BJ (cell line): ENCODE measurements at regions not wholly inside any gene's neighbourhood (a gene's known extent, or its start where the extent isn't known, plus 50 kb on each side); places are given as distances from the start of the nearest gene placed in this dataset.
"Not testable (repeated sequence)": the region's sequence is repeated elsewhere in the genome, so short reads cannot be mapped to it uniquely, and the experiment has no call there.

ENCODE experiments used
- CTCF ChIA-PET: fragments of 350-600 bp; formaldehyde crosslinking; extraction: SDS; loops from one replicate; lab custom pipeline; 2021; ENCODE audit warnings: antibody characterized with exemption, inconsistent platforms; lab: Yijun Ruan, JAX
- POLR2A ChIA-PET: fragments of 300-600 bp; sonication (Branson Sonifier 250); formaldehyde crosslinking; extraction: SDS; loops from one replicate; lab custom pipeline; 2021; ENCODE audit warnings: antibody characterized with exemption; lab: Charles Lee
- DNase-seq: peaks from one replicate; pipeline ENCODE4 v3.0.0-alpha.2; 2011; ENCODE audit warnings: low read depth
- H3K27me3 ChIP-seq: 2 replicates; pipeline ENCODE4 v1.6.0; 2011; ENCODE audit warnings: low read length; ENCODE audit not compliant: control insufficient read depth, insufficient read depth
- H3K36me3 ChIP-seq: 2 replicates; pipeline ENCODE4 v1.5.1; 2011; ENCODE audit warnings: low read length; ENCODE audit not compliant: control insufficient read depth, insufficient read depth
- H3K4me3 ChIP-seq: 2 replicates; pipeline ENCODE4 v1.5.1; 2011; ENCODE audit warnings: low read depth, mild to moderate bottlenecking, control low read depth, low read length
- TF ChIP-seq, protein P1 (sequence below): IDR thresholded peaks from 2 replicates; pipeline ENCODE4 v1.5.1; 2011; ENCODE audit warnings: low read depth, mild to moderate bottlenecking, control low read depth, inconsistent platforms, low read length, moderate library complexity; ENCODE audit not compliant: insufficient read depth

DNA sequence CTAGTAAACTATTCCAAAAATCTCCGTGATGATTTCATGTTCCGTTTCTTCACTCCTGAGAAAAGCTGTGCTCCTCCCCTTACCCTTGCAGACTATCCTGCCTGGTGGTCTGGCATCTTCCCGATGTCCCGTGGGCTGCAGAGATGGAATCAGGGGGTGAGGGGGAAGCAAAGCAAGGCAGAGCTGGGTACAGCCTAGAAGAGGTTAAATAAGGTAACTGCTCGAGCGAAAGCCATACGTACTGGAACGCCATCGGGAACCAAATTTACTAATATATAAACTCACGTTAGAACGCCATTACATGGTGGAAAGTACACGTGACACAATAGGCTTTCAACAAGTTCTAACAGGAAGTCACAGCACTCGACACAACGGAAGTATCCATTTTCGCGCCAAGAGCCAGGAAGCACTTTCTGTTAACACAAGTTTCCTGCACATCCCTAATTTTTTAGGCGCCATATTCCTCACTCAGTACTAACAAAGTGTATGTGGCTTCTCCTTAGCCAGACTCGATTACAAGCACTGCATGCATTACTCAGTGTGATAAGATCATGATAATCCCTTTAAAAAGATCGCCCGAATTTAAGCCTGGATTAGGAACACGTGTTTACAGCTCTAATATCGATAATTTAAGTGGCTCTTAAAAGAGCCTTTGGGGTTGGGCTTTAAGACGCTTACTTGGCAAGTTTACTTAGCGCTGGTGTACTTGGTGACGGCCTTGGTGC is 101.6 kb upstream of the PRSS16 start:
- peak overlapping the region; percentile 63 for H3K4me3 ChIP-seq
- no peak for DNase-seq
- no peaks in the 10 kb centered on the region for H3K27me3 ChIP-seq
- H3K36me3 ChIP-seq = no peaks in the 10 kb centered on the region
- CTCF ChIA-PET = interaction anchor here (1.1 kb wide), 2 partner anchors 9 to 12 kb away, joined by 3 to 5 read pairs; no protein-coding TSS in a partner anchor
- POLR2A ChIA-PET = interaction anchor here (0.6 to 3.0 kb wide), 3 partner anchors 13 to 999 kb away, joined by 3 to 74 read pairs (median 7); a partner anchor contains a TSS
- TF ChIP-seq, protein P1, sequence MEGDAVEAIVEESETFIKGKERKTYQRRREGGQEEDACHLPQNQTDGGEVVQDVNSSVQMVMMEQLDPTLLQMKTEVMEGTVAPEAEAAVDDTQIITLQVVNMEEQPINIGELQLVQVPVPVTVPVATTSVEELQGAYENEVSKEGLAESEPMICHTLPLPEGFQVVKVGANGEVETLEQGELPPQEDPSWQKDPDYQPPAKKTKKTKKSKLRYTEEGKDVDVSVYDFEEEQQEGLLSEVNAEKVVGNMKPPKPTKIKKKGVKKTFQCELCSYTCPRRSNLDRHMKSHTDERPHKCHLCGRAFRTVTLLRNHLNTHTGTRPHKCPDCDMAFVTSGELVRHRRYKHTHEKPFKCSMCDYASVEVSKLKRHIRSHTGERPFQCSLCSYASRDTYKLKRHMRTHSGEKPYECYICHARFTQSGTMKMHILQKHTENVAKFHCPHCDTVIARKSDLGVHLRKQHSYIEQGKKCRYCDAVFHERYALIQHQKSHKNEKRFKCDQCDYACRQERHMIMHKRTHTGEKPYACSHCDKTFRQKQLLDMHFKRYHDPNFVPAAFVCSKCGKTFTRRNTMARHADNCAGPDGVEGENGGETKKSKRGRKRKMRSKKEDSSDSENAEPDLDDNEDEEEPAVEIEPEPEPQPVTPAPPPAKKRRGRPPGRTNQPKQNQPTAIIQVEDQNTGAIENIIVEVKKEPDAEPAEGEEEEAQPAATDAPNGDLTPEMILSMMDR = no peak

DNA sequence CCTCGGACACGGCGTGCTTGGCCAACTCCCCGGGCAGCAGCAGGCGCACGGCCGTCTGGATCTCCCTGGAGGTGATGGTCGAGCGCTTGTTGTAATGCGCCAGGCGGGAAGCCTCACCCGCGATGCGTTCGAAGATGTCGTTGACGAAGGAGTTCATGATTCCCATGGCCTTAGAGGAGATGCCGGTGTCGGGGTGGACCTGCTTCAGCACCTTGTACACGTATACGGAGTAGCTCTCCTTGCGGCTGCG is 101.1 kb upstream of the PRSS16 start:
- H3K27me3 ChIP-seq, DNase-seq, H3K36me3 ChIP-seq: not testable (repeated sequence)
- ChIA-PET POLR2A (interaction anchor here (0.8 to 3.0 kb wide), 10 partner anchors 13 to 1120 kb away, joined by 3 to 74 read pairs (median 7); a partner anchor contains a TSS), CTCF (interaction anchor here (1.0 to 1.1 kb wide), 2 partner anchors 9 to 747 kb away, joined by 3 to 4 read pairs; a partner anchor contains a TSS)
- peak overlapping the region; percentile 63 for H3K4me3 ChIP-seq

DNA sequence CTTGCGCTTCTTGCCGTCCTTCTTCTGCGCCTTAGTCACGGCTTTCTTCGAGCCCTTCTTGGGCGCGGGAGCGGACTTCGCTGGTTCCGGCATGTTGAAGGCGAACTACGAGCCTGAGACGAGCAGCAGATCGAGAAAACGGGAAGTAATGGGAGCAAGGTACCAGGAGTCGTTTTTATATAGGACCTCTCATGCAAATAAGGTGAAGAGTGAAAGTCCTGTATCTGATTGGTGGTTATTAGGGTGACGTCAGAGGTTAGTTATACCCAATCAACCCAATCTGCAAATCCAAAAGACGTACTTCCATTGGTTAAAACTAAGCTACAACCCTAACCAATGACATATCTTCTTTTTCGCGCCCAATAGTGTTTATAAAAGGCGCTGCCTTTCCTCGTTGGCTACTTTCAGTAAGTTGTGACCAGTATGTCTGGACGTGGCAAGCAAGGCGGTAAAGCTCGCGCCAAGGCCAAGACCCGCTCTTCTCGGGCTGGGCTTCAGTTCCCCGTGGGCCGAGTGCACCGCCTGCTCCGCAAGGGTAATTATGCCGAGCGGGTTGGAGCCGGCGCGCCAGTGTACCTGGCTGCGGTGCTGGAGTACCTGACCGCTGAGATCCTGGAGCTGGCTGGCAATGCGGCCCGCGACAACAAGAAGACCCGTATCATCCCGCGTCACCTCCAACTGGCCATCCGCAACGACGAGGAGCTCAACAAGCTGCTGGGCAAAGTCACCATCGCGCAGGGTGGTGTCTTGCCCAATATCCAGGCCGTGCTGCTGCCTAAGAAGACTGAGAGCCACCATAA is 100.6 kb upstream of the PRSS16 start:
- ChIA-PET CTCF (interaction anchor here (0.9 to 1.4 kb wide), 4 partner anchors 9 to 746 kb away, joined by 3 to 4 read pairs (median 4); a partner anchor contains a TSS), POLR2A (interaction anchor here (0.6 to 3.0 kb wide), 26 partner anchors 10 to 1149 kb away, joined by 3 to 74 read pairs (median 7); a partner anchor contains a TSS)
- Histone ChIP-seq H3K4me3 (peak overlapping the region; percentile 63), H3K27me3 (no peaks in the 10 kb centered on the region), H3K36me3 (no peaks in the 10 kb centered on the region)
- DNase-seq = peak; percentile 100
- TF ChIP-seq, protein P1 = no peak

DNA sequence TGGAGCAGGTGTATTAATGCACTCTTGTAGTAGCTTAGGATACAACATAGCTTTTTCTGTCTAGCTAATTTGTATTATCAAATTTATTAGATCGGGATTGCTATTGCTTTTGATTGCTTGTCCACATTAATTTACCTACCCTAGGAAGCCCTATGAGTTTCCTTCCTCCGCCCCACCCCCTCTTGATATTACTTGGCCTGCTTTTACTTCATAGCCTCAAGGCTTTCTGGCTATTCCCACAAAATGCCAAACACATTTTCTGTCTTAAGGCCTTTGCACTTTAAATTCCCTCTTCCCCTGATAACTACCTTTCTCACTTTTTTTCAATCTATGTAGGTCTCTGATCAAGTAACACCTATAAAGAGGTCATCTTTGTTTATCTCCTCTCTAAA is 99.1 kb upstream of the PRSS16 start:
- TF ChIP-seq, protein P1 = no peak
- no peak for DNase-seq
- ChIA-PET POLR2A (no interaction called here), CTCF (interaction anchor here (0.8 kb wide), 1 partner anchor 12 kb away, joined by 3 read pairs; no protein-coding TSS in a partner anchor)
- no peak overlapping the region for H3K4me3 ChIP-seq
- no peaks in the 10 kb centered on the region for H3K27me3 ChIP-seq
- no peaks in the 10 kb centered on the region for H3K36me3 ChIP-seq

DNA sequence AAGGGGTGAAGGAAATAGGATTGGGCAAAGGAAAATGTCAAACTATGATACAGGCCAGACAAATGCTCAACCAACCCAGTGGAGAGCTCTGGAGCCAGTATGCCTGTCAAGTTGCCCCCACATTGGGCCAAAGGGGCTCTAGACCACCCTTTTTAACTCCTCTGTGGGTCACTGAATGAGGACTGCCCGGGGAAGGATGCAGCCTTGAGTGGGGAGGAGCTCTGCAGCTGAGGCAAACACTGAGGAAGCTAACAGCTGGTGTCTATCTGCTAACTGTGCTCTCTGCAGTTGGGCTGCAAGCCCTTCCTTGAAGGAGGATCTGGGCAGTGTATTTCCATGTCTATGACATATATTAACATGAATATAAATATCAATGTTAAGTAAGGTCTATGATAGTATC is 98.4 kb upstream of the PRSS16 start:
- CTCF ChIA-PET = interaction anchor here (0.8 to 2.0 kb wide), 2 partner anchors 11 to 22 kb away, joined by 3 to 8 read pairs; no protein-coding TSS in a partner anchor
- TF ChIP-seq, protein P1 = no peak
- H3K27me3 ChIP-seq = no peaks in the 10 kb centered on the region
- POLR2A ChIA-PET = no interaction called here
- no peak for DNase-seq
- H3K36me3 ChIP-seq = no peaks in the 10 kb centered on the region
- H3K4me3 ChIP-seq = no peak overlapping the region
